HG03460 (cell line): ENCODE measurements at regions not wholly inside any gene's neighbourhood (a gene's known extent, or its start where the extent isn't known, plus 50 kb on each side); places are given as distances from the start of the nearest gene placed in this dataset.

Source experiments
- ATAC-seq: cut with Tn5 transposase; IDR thresholded peaks from one replicate; pipeline ENCODE4 v1.9.1; 2021; ENCODE audit not compliant: unreplicated experiment

DNA sequence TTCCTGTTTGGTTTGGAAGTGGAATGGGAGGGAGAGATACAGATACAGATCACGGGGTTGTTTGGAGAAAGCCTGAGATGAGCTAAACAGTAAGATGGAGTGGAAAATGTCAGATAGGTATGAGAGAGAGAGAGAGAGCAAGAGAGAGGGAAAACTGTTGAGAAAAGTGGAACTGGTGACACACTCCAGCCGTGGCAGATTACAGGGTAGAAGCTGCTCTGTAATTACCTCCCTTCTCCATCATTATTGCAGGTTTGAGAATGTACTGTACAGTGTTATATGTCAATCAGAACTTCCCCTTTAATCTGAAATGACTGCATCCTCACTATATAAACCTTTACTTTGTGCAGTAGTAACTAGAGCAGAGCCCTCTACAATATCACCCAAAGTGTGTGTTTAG is 74.5 kb upstream of the WWC1 start:
- ATAC-seq = no peak

GRCh38 chr5:168217497-168217896 is 73.9 kb upstream of the WWC1 start:
- no peak for ATAC-seq

GRCh38 chr5:168218746-168219145 is 72.7 kb upstream of the WWC1 start:
- no peak for ATAC-seq

- ATAC-seq = peak; percentile 93
These were observed 71.7 kb upstream of the WWC1 start for GRCh38 chr5:168219515-168220410.

DNA sequence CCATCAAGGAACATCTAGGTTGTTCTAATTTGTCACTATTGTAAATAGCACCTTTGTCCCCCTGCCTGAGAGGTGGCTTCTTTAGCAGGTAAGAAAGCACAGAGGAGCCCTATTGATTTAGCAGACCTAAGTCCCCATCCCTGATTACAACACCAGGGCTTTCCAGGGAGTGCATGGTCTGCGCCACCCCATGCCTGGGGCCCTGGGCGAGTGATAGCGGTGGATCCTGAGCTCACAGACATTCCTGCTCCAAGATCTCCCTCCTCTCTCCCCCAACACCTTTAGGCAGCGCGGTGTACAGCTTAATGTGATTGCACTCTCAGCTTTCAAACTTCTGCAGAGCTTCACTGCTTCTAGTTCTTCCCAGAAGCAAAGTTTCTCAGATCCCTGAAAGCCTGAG is 67.4 kb upstream of the WWC1 start:
- no peak for ATAC-seq

DNA sequence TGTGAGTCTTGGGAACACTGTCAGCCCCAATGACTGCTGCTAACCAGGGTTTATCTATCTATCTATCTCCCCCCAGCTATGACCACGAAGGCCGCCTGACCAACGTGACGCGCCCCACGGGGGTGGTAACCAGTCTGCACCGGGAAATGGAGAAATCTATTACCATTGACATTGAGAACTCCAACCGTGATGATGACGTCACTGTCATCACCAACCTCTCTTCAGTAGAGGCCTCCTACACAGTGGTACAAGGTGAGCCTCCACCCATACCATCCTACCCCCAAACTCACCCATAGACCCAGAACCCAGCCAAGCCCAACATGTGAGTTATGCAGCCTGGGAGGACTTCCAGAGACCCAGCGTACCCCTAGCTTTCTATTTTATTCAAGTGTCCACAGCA is 65.4 kb upstream of the WWC1 start:
- ATAC-seq = no peak

- no peak for ATAC-seq
These were observed 64.4 kb upstream of the WWC1 start for GRCh38 chr5:168227001-168227400.

DNA sequence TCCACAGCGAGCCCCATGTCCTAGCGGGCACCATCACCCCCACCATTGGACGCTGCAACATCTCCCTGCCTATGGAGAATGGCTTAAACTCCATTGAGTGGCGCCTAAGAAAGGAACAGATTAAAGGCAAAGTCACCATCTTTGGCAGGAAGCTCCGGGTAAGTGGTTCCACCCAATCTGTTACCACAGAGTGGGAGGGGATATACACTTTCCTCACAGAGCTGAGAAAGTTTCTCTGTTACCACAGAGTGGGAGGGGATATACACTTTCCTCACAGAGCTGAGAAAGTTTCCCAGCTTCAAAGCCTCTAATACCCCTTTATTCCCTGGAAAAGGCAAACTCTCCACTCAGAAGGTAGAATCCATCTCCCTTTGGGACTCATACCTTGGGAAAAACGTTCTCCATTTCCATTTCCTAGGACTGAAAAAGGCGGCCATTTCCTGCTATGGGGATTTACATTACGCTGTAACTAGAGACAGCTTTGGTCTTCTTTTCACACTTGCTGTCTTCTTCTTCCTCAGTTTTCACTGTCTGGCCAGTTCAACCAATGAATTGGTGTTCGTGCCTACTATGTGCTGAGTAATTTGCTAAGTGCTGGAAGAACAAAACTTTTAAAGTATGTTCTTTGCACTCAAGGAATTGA is 63.4 kb upstream of the WWC1 start:
- ATAC-seq = peak; percentile 99

DNA sequence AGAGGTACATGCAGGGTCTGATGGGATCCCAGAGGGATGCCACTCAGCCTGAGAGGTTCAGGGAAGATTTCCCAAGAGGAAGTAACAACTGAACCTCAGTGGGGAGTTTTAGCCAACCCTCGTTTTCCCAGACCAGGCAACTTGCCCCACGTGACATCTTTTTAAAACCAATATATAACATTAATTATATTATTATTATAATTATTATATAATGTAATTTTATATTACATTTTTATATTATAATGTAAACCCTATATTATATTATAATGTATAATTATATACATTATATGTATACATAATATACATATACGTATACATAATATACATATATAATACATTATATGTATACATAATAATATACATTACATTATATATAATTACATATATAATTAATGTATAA is 62.8 kb upstream of the WWC1 start:
- no peak for ATAC-seq

DNA sequence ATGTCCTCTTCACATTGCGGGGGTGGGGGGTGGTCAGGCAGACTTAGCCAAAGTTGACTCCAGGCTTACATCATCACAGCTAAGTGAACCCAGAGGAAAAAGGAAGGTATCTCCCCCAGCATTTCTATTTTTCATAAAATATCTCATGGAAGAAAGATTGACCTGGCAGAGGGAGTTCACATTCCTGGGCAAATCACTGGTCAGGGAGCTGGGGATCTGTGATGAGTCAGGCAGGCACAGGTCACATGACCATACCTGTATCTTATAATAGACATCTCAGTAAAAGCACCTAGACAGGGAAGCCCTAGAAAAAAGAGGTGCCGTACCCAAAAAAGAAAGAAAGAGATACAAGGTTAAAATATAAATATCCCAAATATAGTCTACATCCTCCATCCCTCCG is 57.3 kb upstream of the WWC1 start:
- ATAC-seq = no peak

GRCh38 chr5:168238463-168238862 is 53.0 kb upstream of the WWC1 start:
- ATAC-seq = no peak

GRCh38 chr5:168239325-168239724 is 52.1 kb upstream of the WWC1 start:
- no peak for ATAC-seq
